ENCODE measurements at regions not wholly inside any gene's neighbourhood (a gene's known extent, or its start where the extent isn't known, plus 50 kb on each side); places are given as distances from the start of the nearest gene placed in this dataset.

- TF ChIP-seq, protein P1, sequence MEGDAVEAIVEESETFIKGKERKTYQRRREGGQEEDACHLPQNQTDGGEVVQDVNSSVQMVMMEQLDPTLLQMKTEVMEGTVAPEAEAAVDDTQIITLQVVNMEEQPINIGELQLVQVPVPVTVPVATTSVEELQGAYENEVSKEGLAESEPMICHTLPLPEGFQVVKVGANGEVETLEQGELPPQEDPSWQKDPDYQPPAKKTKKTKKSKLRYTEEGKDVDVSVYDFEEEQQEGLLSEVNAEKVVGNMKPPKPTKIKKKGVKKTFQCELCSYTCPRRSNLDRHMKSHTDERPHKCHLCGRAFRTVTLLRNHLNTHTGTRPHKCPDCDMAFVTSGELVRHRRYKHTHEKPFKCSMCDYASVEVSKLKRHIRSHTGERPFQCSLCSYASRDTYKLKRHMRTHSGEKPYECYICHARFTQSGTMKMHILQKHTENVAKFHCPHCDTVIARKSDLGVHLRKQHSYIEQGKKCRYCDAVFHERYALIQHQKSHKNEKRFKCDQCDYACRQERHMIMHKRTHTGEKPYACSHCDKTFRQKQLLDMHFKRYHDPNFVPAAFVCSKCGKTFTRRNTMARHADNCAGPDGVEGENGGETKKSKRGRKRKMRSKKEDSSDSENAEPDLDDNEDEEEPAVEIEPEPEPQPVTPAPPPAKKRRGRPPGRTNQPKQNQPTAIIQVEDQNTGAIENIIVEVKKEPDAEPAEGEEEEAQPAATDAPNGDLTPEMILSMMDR (conservative IDR thresholded peaks at IDR 0.05) = no peak
- Mint-ChIP-seq H3K4me3 (no peak overlapping the region), H3K4me1 (peaks cover 22 to 35% of the 10 kb centered on the region in 2 experiments), H3K9me3 (no peaks in the 10 kb centered on the region), H3K27ac (no peak overlapping the region; a peak in 1 of 7 replicates), H3K36me3 (ENCODE audit: insufficient read depth in 1 of 3, low read depth in 3 of 3) (no peaks in the 10 kb centered on the region; a peak in 1 of 7 replicates), H3K27me3 (ENCODE audit: low read depth) (peaks cover 1% of the 10 kb centered on the region; the same call in 1 of the 2 replicates)
- Histone ChIP-seq H3K4ac (ENCODE audit: low read depth, low read length) (no peak overlapping the region), H2BK120ac (ENCODE audit: low read depth, low read length, poor library complexity, severe bottlenecking) (no peak overlapping the region), H4K8ac (replicated peaks; ENCODE audit: insufficient read length, low read depth, low read length) (no peak overlapping the region), H3K79me1 (ENCODE audit: insufficient read depth, low read depth, low read length, poor library complexity, severe bottlenecking) (no peaks in the 10 kb centered on the region), H3K56ac (ENCODE audit: insufficient read length, low read depth, low read length) (no peak overlapping the region), H3K14ac (ENCODE audit: insufficient read depth, low read length) (no peak overlapping the region), H3K9ac (ENCODE audit: extremely low read depth, insufficient read length, low read length) (no peak overlapping the region), H3K18ac (ENCODE audit: insufficient read length, low read depth, low read length) (no peak overlapping the region), H3K23me2 (ENCODE audit: insufficient read length, low read depth, low read length, poor library complexity, severe bottlenecking) (no peaks in the 10 kb centered on the region), H3K9me3 (ENCODE audit: control insufficient read depth, low read depth, low read length) (no peaks in the 10 kb centered on the region), H3K23ac (ENCODE audit: insufficient read length, low read depth, low read length) (no peak overlapping the region), H3T11ph (ENCODE audit: low read length) (no peak overlapping the region), H2BK15ac (ENCODE audit: low read depth, low read length) (no peak overlapping the region), H3K4me1 (ENCODE audit: insufficient read depth, low read length) (peaks cover 3% of the 10 kb centered on the region; the same call in 1 of the 2 replicates), H4K5ac (ENCODE audit: insufficient read length, low read depth, low read length) (no peak overlapping the region), H4K91ac (ENCODE audit: insufficient read length, low read depth, low read length) (no peak overlapping the region), H2BK5ac (ENCODE audit: insufficient read length, low read length) (no peak overlapping the region), H2BK20ac (ENCODE audit: low read depth, low read length, poor library complexity, severe bottlenecking) (no peak overlapping the region), H3K27me3 (ENCODE audit: insufficient read depth, low read length) (no peaks in the 10 kb centered on the region), H3K79me2 (ENCODE audit: insufficient read depth, low read length) (no peaks in the 10 kb centered on the region; the same call in 1 of the 2 replicates), H2AK5ac (ENCODE audit: insufficient read length, low read length) (no peak overlapping the region), H3K4me2 (ENCODE audit: insufficient read depth, insufficient read length, low read length) (no peak overlapping the region), H4K20me1 (ENCODE audit: control insufficient read depth, insufficient read depth, insufficient read length) (no peaks in the 10 kb centered on the region), H3K27ac (ENCODE audit: insufficient read length, low read depth, low read length) (no peak overlapping the region), H2BK12ac (ENCODE audit: insufficient read length, low read depth, low read length) (no peak overlapping the region), H2AFZ (ENCODE audit: low read length) (no peak overlapping the region)
- no CpG with 5 or more reads among the region's 10 CpGs for WGBS (ENCODE audit: extremely low coverage, insufficient read length, low lambda C conversion rate)
- DNase-seq = no peak
These were observed 199.3 kb upstream of the NSMCE3 start for GRCh38 chr15:29468899-29469298.

Data from H9 (cell line).